GM19328 (cell line): ENCODE measurements at regions not wholly inside any gene's neighbourhood (a gene's known extent, or its start where the extent isn't known, plus 50 kb on each side); places are given as distances from the start of the nearest gene placed in this dataset.

Experiments
- ATAC-seq: cut with Tn5 transposase; IDR thresholded peaks from one replicate; pipeline ENCODE4 v1.9.1; 2021; ENCODE audit warnings: mild to moderate bottlenecking, moderate library complexity; ENCODE audit not compliant: unreplicated experiment

- no peak for ATAC-seq
Measured at GRCh38 chr12:85352016-85352415, 72.0 kb downstream of the ALX1 start.

DNA sequence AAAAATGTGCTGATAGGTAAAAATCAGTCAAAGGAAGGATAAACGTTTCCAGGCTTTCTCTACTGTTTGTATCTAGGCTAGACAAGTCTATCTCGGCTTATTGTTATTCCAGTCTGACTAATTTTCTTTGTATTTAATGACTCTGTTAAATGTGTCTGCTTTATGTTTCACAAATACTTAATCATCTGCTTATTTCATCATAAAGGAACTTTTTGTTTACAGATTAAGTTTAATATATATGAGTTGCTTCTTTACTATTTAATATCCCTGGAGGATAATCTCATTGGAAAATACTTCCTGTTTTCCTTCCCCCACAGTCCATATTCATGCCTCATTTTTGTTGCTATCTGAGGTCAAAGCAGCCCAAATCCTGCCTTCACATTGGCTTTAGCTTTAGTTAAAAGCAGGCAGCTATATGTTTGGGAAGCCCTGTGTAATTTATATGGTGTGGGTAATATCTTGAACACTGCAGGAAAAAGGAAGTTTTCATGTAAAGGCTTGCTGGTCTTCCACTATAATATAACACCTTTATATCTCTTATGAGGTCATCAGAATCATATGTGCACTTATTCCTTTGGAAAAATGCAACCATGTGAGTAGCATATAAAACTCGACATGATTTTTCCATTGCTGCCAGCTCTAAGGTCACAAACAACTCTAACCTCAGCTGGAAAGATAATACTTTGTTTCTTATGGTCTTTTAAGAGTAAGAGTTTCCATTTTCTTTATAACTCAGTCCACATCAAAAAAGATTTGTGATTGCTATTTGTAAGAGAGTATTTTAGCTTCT lies 76.8 kb downstream of the ALX1 start:
- ATAC-seq, result no peak

GRCh38 chr12:85357609-85358008 lies 77.6 kb downstream of the ALX1 start:
- no peak for ATAC-seq

- no peak for ATAC-seq
Measured at GRCh38 chr12:85358715-85359114, 78.7 kb downstream of the ALX1 start.

DNA sequence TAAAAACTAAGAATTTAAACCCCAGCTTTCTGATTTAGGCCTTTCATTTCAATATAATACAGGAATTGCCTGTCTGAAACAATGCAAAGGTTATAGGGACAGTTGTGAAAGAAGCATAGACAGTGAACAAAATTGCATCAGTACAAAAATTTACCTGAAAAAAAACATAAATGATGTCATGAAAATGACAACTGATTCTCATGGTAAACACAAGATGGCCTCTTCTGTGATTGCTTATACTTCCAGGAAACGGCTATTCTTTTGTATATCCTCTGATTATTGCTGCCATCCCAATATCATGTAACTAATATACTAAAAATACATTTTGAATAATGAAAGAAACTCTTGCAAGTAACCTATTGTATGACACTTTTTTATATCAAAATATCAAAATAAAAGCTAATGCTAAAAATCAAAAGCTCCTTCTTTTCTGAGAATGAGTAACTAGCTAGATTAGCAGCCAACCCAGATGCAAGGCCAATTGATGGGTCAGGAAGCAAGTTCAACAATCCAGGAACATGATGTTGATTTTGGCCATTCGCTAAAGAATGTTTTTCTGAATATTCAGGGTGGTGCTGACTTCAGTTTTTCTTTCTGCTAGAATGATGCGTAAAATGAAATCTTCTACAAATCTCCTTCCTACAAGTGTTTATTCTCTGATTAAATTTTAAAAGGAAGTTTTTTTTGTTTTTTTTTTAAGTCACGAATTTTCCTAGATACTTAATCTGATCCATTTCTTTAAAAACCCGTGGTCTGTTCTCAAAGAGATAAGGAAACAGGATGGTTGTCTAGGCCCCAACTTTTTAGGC lies 83.6 kb downstream of the ALX1 start:
- ATAC-seq, result no peak

DNA sequence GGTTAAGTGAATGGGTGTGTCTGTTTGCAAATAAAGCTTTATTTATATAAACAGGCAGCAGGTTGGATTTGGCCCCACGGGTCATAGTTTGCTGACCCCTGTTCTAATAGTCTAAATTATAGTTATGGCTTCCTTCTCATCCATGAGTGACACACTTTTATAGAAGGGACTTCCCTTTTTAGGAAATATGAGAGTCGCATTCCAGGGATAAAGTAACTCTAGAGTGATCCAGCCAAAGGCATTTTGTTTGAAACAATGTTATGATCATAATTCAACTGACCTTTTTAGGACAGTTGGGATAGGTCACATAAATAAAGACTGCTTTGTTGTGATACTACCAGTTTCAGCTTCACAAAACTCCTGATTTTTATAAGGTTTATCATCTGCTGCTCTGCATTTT lies 87.9 kb downstream of the ALX1 start:
- ATAC-seq, result no peak

GRCh38 chr12:85369365-85370154 lies 89.5 kb downstream of the ALX1 start:
- no peak for ATAC-seq

DNA sequence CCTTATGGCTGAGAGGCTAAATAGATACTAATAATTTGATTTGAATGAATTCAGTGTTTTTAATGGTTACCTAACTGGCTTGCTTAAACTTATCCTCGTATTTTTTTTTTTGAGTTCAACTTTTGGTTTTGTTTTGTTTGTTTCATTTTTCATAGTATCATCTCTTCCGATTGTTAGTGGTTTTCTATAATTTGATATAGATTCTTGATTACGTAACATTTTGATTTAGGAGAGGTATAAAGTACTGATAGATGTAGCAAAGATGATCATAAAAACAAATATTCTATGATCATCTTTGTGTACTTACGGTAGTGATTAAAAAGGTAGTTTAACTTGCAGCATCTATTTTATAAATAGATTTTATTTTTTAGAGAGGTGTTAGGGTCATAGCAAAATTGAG lies 93.0 kb downstream of the ALX1 start:
- ATAC-seq, result no peak

GRCh38 chr12:85374981-85375380 lies 95.0 kb downstream of the ALX1 start:
- no peak for ATAC-seq

GRCh38 chr12:85385406-85385805 lies 105.4 kb downstream of the ALX1 start:
- no peak for ATAC-seq

- ATAC-seq, result no peak
Measured at GRCh38 chr12:85390266-85390665, 110.2 kb downstream of the ALX1 start.

GRCh38 chr12:85392508-85392907 lies 112.5 kb downstream of the ALX1 start:
- no peak for ATAC-seq

GRCh38 chr12:85393606-85394005 lies 113.6 kb downstream of the ALX1 start:
- ATAC-seq, result no peak

DNA sequence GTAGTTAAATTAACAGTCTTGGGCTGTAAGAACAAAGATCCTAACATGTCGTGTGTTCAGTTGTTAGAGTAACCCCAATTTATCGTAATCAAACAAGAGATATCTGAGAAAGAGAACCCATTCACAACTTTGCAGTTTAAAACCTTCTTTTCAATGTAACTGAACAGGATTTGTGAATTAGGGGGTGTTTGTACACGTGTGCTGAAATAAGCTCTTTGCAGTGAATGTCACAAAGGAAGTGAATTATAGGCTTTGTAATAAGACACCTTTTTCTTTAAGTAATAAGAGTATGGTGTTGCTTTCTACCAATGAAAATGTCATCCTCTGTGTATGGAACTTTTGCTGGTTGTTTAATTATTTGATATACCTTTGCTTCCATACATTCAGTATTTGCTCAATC lies 114.0 kb downstream of the ALX1 start:
- no peak for ATAC-seq

DNA sequence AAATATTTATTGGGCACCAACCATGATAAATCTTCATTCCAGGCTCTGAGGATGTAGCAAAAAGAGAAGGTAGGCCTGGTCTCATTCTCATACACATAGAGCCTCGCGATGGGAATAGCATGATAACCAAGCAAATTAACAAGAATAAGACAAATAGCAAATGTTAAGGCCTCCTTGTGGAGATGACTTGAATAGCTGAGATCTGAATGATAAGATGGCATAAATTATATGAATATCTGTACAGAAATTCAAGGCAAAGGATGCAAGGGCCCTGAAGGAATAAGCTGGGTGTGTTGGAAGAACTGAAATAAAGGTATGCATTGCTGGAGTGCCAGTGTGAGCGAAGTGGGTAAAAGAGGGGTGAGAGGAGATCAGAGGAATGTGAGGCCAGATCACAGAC lies 114.8 kb downstream of the ALX1 start:
- ATAC-seq, result no peak

DNA sequence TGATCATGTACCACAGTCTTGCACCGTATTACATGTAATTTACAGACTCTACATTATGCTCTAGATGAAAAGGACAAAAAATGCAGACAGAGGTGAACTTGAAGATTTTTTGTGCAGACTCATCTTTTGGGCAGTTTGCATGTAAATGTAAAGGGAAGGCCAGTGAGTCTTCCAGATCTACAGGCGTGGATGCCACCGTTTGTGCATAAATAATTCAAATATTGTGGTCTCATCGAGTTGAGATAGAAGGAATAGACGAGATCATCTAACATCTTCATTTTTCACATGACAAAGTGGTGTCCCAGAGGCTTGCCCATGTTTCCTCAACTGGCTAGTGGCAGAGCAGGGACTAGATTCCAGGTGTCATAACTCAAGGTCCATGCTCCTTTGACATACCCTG lies 125.2 kb downstream of the ALX1 start:
- no peak for ATAC-seq

DNA sequence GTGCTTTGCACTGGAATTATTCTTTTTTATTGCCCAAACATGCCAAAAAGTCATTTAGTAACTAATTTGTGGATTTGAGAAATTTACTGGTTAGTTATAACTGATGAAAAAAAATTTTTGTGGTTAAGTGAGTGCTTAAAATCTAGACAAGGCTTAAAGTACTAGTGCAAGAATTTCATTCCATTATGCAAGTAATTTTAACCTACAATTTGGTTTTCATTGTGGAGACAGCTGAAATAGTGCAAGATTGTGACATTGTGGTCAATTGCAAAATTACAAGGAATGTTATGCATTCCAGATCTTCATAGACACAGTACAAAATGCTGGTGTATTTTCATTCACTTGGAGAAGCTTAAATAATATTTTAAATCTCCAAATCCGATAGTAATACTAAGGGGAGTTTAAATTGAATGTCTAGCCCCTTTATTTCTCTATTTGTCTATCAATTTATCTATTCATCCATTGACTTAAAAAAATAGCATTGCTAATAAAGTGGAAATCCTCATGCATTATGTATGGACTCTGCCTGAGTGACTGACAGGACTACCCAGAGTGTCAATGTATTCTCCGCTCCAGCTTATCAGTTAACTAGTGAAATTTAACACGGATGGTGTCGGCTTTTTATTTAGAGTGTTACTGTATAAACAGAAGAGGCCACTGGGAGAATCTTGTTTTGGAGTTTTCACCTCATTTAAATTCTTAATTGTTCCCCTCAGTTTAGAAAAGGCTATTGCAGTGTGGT lies 125.9 kb downstream of the ALX1 start:
- ATAC-seq, result no peak

GRCh38 chr12:85413266-85413665 lies 133.2 kb downstream of the ALX1 start:
- no peak for ATAC-seq

GRCh38 chr12:85422762-85423161 lies 142.7 kb downstream of the ALX1 start:
- ATAC-seq, result no peak

DNA sequence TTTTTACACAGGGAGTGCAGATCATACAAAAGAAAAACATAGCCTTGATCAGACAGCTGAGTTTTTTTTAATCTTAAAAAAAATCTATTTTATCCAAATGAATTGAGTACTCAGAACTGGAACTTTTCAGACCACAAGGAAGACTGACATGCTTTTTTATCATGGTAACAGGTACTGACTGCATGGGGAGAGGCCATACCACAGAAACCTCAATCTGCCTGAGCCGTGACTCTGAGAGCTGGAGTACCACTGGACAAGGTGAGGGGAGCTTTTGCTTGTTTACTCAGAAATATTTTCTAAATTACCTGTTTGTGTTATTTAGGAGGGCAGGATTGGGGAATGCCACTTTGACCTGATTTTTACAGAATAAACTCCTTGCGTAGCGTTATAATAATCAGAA lies 143.9 kb downstream of the ALX1 start:
- ATAC-seq, result no peak
